HepG2 (cell line): ENCODE measurements at regions not wholly inside any gene's neighbourhood (a gene's known extent, or its start where the extent isn't known, plus 50 kb on each side); places are given as distances from the start of the nearest gene placed in this dataset.

Experiments used
- CHD4 ChIP-seq: fragments of 200-600 bp; sonication (generic); IDR thresholded peaks from 2 replicates; pipeline ENCODE4 v1.7.0; 2017; ENCODE audit warnings: mild to moderate bottlenecking, low read length, borderline replicate concordance
- CTCF ChIP-seq: sonication (generic); formaldehyde crosslinking; IDR thresholded peaks from 2 replicates; pipeline ENCODE4 v1.5.0; 2020; ENCODE audit warnings: mild to moderate bottlenecking, missing genetic modification reagents, moderate library complexity
- HINFP ChIP-seq: sonication (generic); formaldehyde crosslinking; IDR thresholded peaks from 2 replicates; pipeline ENCODE4 v1.4.0; 2020; ENCODE audit warnings: low read depth, mild to moderate bottlenecking, missing genetic modification reagents
- REXO4 ChIP-seq: sonication (generic); formaldehyde crosslinking; IDR thresholded peaks from 2 replicates; pipeline ENCODE4 v1.8.0; 2022; ENCODE audit warnings: missing genetic modification reagents, mild to moderate bottlenecking, borderline replicate concordance
- RNF2 ChIP-seq: fragments of 450-650 bp; conservative IDR thresholded peaks from 2 replicates; pipeline ENCODE4 v1.6.1; 2016; ENCODE audit warnings: low read depth

GRCh38 chr12:115297445-115297844 lies 613.5 kb upstream of the TBX3 start:
- no peak for TF ChIP-seq REXO4
- TF ChIP-seq CHD4, result no peak
- TF ChIP-seq CTCF (CRISPR knock-in tag), result no peak
- TF ChIP-seq HINFP (CRISPR knock-in tag), result no peak
- no peak for TF ChIP-seq RNF2
